ENCODE measurements at regions not wholly inside any gene's neighbourhood (a gene's known extent, or its start where the extent isn't known, plus 50 kb on each side); places are given as distances from the start of the nearest gene placed in this dataset.
"Not testable (repeated sequence)": the region's sequence is repeated elsewhere in the genome, so short reads cannot be mapped to it uniquely, and the experiment has no call there.

DNA sequence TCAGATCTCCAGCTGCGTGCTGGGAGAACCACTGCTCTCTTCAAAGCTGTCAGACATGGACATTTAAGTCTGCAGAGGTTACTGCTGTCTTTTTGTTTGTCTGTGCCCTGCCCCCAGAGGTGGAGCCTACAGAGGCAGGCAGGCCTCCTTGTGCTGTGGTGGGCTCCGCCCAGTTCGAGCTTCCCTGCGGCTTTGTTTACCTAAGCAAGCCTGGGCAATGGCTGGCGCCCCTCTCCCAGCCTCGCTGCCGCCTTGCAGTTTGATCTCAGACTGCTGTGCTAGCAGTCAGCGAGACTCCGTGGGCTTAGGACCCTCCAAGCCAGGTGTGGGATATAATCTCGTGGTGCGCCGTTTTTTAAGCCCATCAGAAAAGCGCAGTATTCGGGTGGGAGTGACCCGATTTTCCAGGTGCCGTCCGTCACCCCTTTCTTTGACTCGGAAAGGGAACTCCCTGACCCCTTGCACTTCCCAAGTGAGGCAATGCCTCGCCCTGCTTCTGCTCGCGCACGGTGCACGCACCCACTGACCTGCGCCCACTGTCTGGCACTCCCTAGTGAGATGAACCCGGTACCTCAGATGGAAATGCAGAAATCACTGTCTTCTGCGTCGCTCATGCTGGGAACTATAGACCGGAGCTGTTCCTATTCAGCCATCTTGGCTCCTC is 189.6 kb upstream of the MAD2L1 start:
- TF ChIP-seq, protein P1, sequence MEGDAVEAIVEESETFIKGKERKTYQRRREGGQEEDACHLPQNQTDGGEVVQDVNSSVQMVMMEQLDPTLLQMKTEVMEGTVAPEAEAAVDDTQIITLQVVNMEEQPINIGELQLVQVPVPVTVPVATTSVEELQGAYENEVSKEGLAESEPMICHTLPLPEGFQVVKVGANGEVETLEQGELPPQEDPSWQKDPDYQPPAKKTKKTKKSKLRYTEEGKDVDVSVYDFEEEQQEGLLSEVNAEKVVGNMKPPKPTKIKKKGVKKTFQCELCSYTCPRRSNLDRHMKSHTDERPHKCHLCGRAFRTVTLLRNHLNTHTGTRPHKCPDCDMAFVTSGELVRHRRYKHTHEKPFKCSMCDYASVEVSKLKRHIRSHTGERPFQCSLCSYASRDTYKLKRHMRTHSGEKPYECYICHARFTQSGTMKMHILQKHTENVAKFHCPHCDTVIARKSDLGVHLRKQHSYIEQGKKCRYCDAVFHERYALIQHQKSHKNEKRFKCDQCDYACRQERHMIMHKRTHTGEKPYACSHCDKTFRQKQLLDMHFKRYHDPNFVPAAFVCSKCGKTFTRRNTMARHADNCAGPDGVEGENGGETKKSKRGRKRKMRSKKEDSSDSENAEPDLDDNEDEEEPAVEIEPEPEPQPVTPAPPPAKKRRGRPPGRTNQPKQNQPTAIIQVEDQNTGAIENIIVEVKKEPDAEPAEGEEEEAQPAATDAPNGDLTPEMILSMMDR (IDR thresholded peaks at IDR 0.05): not testable (repeated sequence)
- not testable (repeated sequence) for TF ChIP-seq RAD21 (IDR thresholded peaks at IDR 0.05; ENCODE audit: low read length); FOXM1 (IDR thresholded peaks at IDR 0.05; ENCODE audit: low read depth); MEF2A (IDR thresholded peaks at IDR 0.05; ENCODE audit: borderline replicate concordance, low read depth)
